Mammary epithelial cell (primary cell): ENCODE measurements at regions not wholly inside any gene's neighbourhood (a gene's known extent, or its start where the extent isn't known, plus 50 kb on each side); places are given as distances from the start of the nearest gene placed in this dataset.

Source experiments
- CTCF ChIP-seq, 2 donors: IDR thresholded peaks in 1 of 2; conservative IDR thresholded peaks in 1 of 2; 2 replicates each; pipeline ENCODE4 v1.5.1; 2011 to 2012; ENCODE audit warnings: inconsistent platforms in 2 of 2, low read length in 2 of 2, mild to moderate bottlenecking in 2 of 2, control low read depth in 1 of 2, low read depth in 1 of 2; ENCODE audit not compliant: insufficient read depth in 1 of 2; ENCODE audit errors: extremely low read depth in 1 of 2
- EZH2 ChIP-seq: IDR thresholded peaks from 2 replicates; pipeline ENCODE4 v1.6.1; 2012; ENCODE audit warnings: low read length, inconsistent platforms, borderline replicate concordance

GRCh38 chr11:134565343-134565891, 153.4 kb upstream of the B3GAT1 start:
- TF ChIP-seq CTCF (conservative IDR thresholded peaks at IDR 0.05 in 1 of 2, IDR thresholded peaks at IDR 0.05 in 1 of 2; ENCODE audit: extremely low read depth in 1 of 2, insufficient read depth in 1 of 2, low read depth in 1 of 2, low read length in 2 of 2) = no peak
- TF ChIP-seq EZH2 = no peak
